GM23248 (cell line): ENCODE measurements at regions not wholly inside any gene's neighbourhood (a gene's known extent, or its start where the extent isn't known, plus 50 kb on each side); places are given as distances from the start of the nearest gene placed in this dataset.

Experiments used
- EZH2 ChIP-seq: fragments of 200-600 bp; sonication (generic); IDR thresholded peaks from 2 replicates; pipeline ENCODE4 v1.6.1; 2018; ENCODE audit warnings: antibody characterized with exemption, mild to moderate bottlenecking; ENCODE audit not compliant: insufficient read depth, poor library complexity, severe bottlenecking
- EZH2phosphoT487 ChIP-seq: fragments of 200-600 bp; sonication (generic); IDR thresholded peaks from 2 replicates; pipeline ENCODE4 v1.6.1; 2018; ENCODE audit warnings: antibody characterized with exemption, moderate library complexity, mild to moderate bottlenecking, low read depth; ENCODE audit not compliant: insufficient read depth

- TF ChIP-seq EZH2 (no peak), EZH2phosphoT487 (no peak)
These were observed 115.9 kb downstream of the RPIA start for GRCh38 chr2:88807237-88807962.
